CD4-positive, alpha-beta T cell (primary cell): ENCODE measurements at regions not wholly inside any gene's neighbourhood (a gene's known extent, or its start where the extent isn't known, plus 50 kb on each side); places are given as distances from the start of the nearest gene placed in this dataset.

Source experiments
- ATAC-seq: fragments of 200-7000 bp; cut with Tn5 transposase; one replicate; pipeline ENCODE4 v1.10.0; 2022; ENCODE audit warnings: mild to moderate bottlenecking; ENCODE audit not compliant: poor library complexity
- CTCF ChIA-PET: fragments of 350-600 bp; sonication (Branson Sonifier 250); formaldehyde crosslinking; loops from one replicate; lab custom pipeline; 2021; ENCODE audit warnings: antibody characterized with exemption, inconsistent platforms; lab: Charles Lee
- POLR2A ChIA-PET: fragments of 350-600 bp; sonication (Branson Sonifier 250); formaldehyde crosslinking; loops from one replicate; lab custom pipeline; 2021; ENCODE audit warnings: antibody characterized with exemption, inconsistent platforms; lab: Charles Lee
- DNase-seq, 14 experiments: peaks; one replicate each; pipeline ENCODE4 v3.0.0-alpha.2; 2013 to 2020; ENCODE audit warnings: mixed read lengths in 2 of 14
- H3K27ac ChIP-seq, 2 donors: one replicate each; pipeline versions ENCODE4 v1.5.1 to v1.7.0; 2013; ENCODE audit warnings: low read length in 2 of 2, low read depth in 1 of 2, mild to moderate bottlenecking in 1 of 2
- H3K27me3 ChIP-seq, 2 experiments: 1 replicate in 1 of 2; 2 replicates in 1 of 2; pipeline versions ENCODE4 v1.6.1 to v1.7.0; 2013; ENCODE audit warnings: low read length in 2 of 2, control low read depth in 1 of 2, mild to moderate bottlenecking in 1 of 2, moderate library complexity in 1 of 2; ENCODE audit not compliant: insufficient read depth in 2 of 2, control insufficient read depth in 1 of 2
- H3K36me3 ChIP-seq: one replicate; pipeline ENCODE4 v1.6.1; 2013; ENCODE audit warnings: low read length, control low read depth; ENCODE audit not compliant: insufficient read depth
- H3K4me1 ChIP-seq: one replicate; pipeline ENCODE4 v1.6.1; 2013; ENCODE audit warnings: low read length, control low read depth; ENCODE audit not compliant: insufficient read depth
- H3K4me3 ChIP-seq: one replicate; pipeline ENCODE4 v1.5.1; 2013; ENCODE audit warnings: mild to moderate bottlenecking, low read length, moderate library complexity
- H3K9me3 ChIP-seq, 2 experiments: 1 replicate in 1 of 2; 2 replicates in 1 of 2; pipeline versions ENCODE4 v1.6.1 to v1.7.0; 2013; ENCODE audit warnings: low read length in 2 of 2, mild to moderate bottlenecking in 2 of 2, control low read depth in 1 of 2, moderate library complexity in 1 of 2; ENCODE audit not compliant: control insufficient read depth in 1 of 2, insufficient read depth in 1 of 2
- H3K27ac Mint-ChIP-seq: one replicate; pipeline ENCODE4 v1.8.0; 2020; ENCODE audit warnings: mixed read lengths
- H3K27me3 Mint-ChIP-seq: one replicate; pipeline ENCODE4 v1.8.0; 2021; ENCODE audit warnings: mixed read lengths
- H3K36me3 Mint-ChIP-seq: one replicate; pipeline ENCODE4 v1.8.0; 2021; ENCODE audit warnings: low read depth, mixed read lengths
- H3K4me1 Mint-ChIP-seq: one replicate; pipeline ENCODE4 v1.8.0; 2021; ENCODE audit warnings: low read depth, mixed read lengths
- H3K4me3 Mint-ChIP-seq: one replicate; pipeline ENCODE4 v1.8.0; 2020; ENCODE audit warnings: mild to moderate bottlenecking, mixed read lengths
- H3K9me3 Mint-ChIP-seq: one replicate; pipeline ENCODE4 v1.8.0; 2020; ENCODE audit warnings: mixed read lengths
- CTCF ChIP-seq: fragments of 200-600 bp; IDR thresholded peaks from one replicate; pipeline ENCODE4 v1.8.0; 2022; ENCODE audit warnings: antibody characterized with exemption, mild to moderate bottlenecking
- intact Hi-C, 2 experiments: fragments of 100-400 bp; cut with DNase I in 1 of 2; cut with micrococcal nuclease in 1 of 2; formaldehyde crosslinking; loops; one replicate each; pipeline versions ENCODE4 v1.15.1 to v1.9.0; 2023 to 2025; cut with DNase I, micrococcal nuclease

GRCh38 chr22:47673557-47673956, 911.1 kb downstream of the TBC1D22A start:
- POLR2A ChIA-PET: no interaction called here

DNA sequence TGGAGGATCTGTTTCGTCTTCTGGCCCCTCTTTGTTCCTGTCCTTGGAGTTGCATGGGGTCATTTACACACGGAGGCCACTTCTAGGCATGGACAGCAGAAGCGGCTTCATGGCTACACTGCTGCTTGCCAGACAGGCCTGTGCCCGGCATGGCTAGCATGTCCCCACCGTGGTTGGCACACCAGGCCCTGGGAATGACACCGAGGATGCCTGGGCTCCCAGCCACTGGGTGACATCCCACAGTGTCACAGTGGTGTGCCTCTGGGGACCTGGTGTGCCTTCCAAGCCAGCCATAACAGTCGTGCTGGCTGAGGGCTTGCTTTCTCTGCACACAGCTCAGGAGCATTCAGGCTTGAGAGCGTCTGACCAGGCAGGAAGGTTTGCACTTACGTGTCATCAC, 910.1 kb downstream of the TBC1D22A start:
- DNase-seq (no peak), ATAC-seq (no peak)
- Histone ChIP-seq H3K4me3 (no peak overlapping the region), H3K36me3 (no peaks in the 10 kb centered on the region), H3K4me1 (no peaks in the 10 kb centered on the region), H3K9me3 (peaks cover 0 to 15% of the 10 kb centered on the region in 2 experiments), H3K27me3 (no peaks in the 10 kb centered on the region), H3K27ac (no peak overlapping the region)
- Mint-ChIP-seq H3K9me3 (peaks cover 6% of the 10 kb centered on the region), H3K36me3 (no peaks in the 10 kb centered on the region), H3K27ac (no peak overlapping the region), H3K4me3 (no peak overlapping the region), H3K27me3 (no peaks in the 10 kb centered on the region), H3K4me1 (no peaks in the 10 kb centered on the region)
- TF ChIP-seq CTCF: no peak
- ChIA-PET CTCF (no interaction called here), POLR2A (no interaction called here)
- intact Hi-C loops: no loop called here

More at GRCh38 chr22:47673557-47673956, 911.1 kb downstream of the TBC1D22A start:
- Mint-ChIP-seq H3K27me3 (no peaks in the 10 kb centered on the region), H3K36me3 (no peaks in the 10 kb centered on the region), H3K9me3 (peaks cover 6% of the 10 kb centered on the region), H3K27ac (no peak overlapping the region), H3K4me3 (no peak overlapping the region), H3K4me1 (no peaks in the 10 kb centered on the region)
- Histone ChIP-seq H3K27me3 (no peaks in the 10 kb centered on the region), H3K27ac (no peak overlapping the region), H3K9me3 (peaks cover 0 to 15% of the 10 kb centered on the region in 2 experiments), H3K4me1 (no peaks in the 10 kb centered on the region), H3K36me3 (no peaks in the 10 kb centered on the region), H3K4me3 (no peak overlapping the region)
- no peak for TF ChIP-seq CTCF
- ATAC-seq (no peak), DNase-seq (no peak)
- CTCF ChIA-PET: no interaction called here
- intact Hi-C loops: no loop called here

DNA sequence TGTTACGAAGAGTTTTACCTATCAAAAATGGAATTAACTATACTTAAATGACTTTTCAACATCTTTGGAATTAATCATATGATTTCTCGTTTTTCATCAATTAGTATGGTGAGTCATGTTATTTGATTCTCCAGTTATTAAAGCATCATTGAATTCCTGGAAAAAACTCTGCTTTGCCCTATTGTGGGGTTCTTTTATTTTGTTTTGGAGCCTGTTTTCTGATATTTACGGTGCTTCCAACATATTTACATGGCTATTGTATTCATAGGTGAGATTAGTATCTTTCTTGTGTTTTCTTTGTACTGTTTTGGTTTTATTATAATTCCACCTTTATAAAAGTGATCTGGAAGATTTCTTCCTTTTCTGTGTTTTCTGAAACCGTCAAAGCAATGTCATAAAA, 902.7 kb downstream of the TBC1D22A start:
- ChIA-PET POLR2A (no interaction called here), CTCF (no interaction called here)
- Histone ChIP-seq H3K4me3 (no peak overlapping the region), H3K9me3 (peaks cover 0 to 6% of the 10 kb centered on the region in 2 experiments), H3K27me3 (no peaks in the 10 kb centered on the region), H3K36me3 (no peaks in the 10 kb centered on the region), H3K27ac (no peak overlapping the region), H3K4me1 (no peaks in the 10 kb centered on the region)
- no peak for ATAC-seq
- Mint-ChIP-seq H3K4me3 (no peak overlapping the region), H3K9me3 (peaks cover 9% of the 10 kb centered on the region), H3K36me3 (no peaks in the 10 kb centered on the region), H3K27me3 (no peaks in the 10 kb centered on the region), H3K27ac (no peak overlapping the region), H3K4me1 (no peaks in the 10 kb centered on the region)
- TF ChIP-seq CTCF: no peak
- no peak for DNase-seq
- intact Hi-C loops: no loop called here
